Testis (tissue), 2 donors: ENCODE measurements at regions not wholly inside any gene's neighbourhood (a gene's known extent, or its start where the extent isn't known, plus 50 kb on each side); places are given as distances from the start of the nearest gene placed in this dataset.

Experiments
- DNase-seq: peaks from one replicate; pipeline ENCODE4 v3.0.0-alpha.2; 2019
- H3K27ac ChIP-seq, 2 donors: fragments of 200-600 bp; sonication (generic); one replicate each; pipeline ENCODE4 v1.5.1; 2019
- H3K27me3 ChIP-seq: fragments of 200-600 bp; sonication (generic); one replicate; pipeline ENCODE4 v1.5.1; 2019
- H3K36me3 ChIP-seq: fragments of 200-600 bp; sonication (generic); one replicate; pipeline ENCODE4 v1.5.1; 2017; ENCODE audit warnings: low read depth; ENCODE audit errors: missing control alignments
- H3K4me1 ChIP-seq: fragments of 200-600 bp; sonication (generic); one replicate; pipeline ENCODE4 v1.5.1; 2019
- H3K4me3 ChIP-seq, 2 donors: fragments of 200-600 bp; sonication (generic); one replicate each; pipeline ENCODE4 v1.5.1; 2017 to 2019
- H3K9me3 ChIP-seq: fragments of 200-600 bp; sonication (generic); one replicate; pipeline ENCODE4 v1.5.1; 2017
- POLR2A ChIP-seq: fragments of 450-650 bp; IDR thresholded peaks from one replicate; pipeline ENCODE4 v1.6.1; 2017; ENCODE audit warnings: antibody characterized with exemption, mild to moderate bottlenecking, moderate library complexity
- whole genome bisulfite sequencing, 2 donors: methylation state at CpG; one replicate each; pipeline ENCODE4 v1.1.5; 2018; 5-methylcytosine and 5-hydroxymethylcytosine counted together
- intact Hi-C: fragments of 100-400 bp; cut with DNase I; formaldehyde crosslinking; loops from one replicate; pipeline ENCODE4 v1.15.1; 2023; ENCODE audit warnings: low total_unique reads
- TF ChIP-seq, protein P1 (sequence below), 3 experiments: fragments of 450-650 bp in 2 of 3; fragments of 200-600 bp in 1 of 3; sonication (generic) in 1 of 3; IDR thresholded peaks; one replicate each; pipeline ENCODE4 v1.5.1; 2016 to 2019; ENCODE audit warnings: antibody characterized with exemption in 3 of 3, mild to moderate bottlenecking in 2 of 3, moderate library complexity in 1 of 3

DNA sequence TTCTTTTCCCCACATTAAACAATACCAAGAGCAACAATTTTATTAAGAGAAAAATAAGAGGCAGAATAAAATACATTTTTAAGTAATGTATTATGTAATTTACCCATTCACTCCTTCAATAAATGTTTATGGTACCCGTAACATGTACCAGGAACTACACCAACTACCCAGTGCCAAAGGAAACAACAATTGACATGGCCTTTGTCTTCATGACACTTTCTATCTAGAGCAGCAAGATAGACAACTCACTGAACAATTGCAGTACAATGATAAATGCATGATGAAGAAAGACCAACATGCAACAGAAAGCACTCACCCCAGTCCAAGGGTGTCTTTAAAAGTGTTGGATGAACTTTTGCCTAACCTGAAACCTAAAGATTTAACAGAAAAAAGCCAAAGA, 493.8 kb downstream of the IGSF11 start:
- no peak for DNase-seq
- no peak overlapping the region for H3K27ac ChIP-seq
- no peaks in the 10 kb centered on the region for H3K27me3 ChIP-seq
- no peak overlapping the region for H3K4me3 ChIP-seq
- intact Hi-C loops, result no loop called here
- no peaks in the 10 kb centered on the region for H3K4me1 ChIP-seq
- 94 to 97% methylated on average over 1 of the region's 1 CpG for WGBS, 2 donors
- no peaks in the 10 kb centered on the region for H3K36me3 ChIP-seq
- H3K9me3 ChIP-seq, result no peaks in the 10 kb centered on the region
- TF ChIP-seq POLR2A, result no peak
- TF ChIP-seq, protein P1, sequence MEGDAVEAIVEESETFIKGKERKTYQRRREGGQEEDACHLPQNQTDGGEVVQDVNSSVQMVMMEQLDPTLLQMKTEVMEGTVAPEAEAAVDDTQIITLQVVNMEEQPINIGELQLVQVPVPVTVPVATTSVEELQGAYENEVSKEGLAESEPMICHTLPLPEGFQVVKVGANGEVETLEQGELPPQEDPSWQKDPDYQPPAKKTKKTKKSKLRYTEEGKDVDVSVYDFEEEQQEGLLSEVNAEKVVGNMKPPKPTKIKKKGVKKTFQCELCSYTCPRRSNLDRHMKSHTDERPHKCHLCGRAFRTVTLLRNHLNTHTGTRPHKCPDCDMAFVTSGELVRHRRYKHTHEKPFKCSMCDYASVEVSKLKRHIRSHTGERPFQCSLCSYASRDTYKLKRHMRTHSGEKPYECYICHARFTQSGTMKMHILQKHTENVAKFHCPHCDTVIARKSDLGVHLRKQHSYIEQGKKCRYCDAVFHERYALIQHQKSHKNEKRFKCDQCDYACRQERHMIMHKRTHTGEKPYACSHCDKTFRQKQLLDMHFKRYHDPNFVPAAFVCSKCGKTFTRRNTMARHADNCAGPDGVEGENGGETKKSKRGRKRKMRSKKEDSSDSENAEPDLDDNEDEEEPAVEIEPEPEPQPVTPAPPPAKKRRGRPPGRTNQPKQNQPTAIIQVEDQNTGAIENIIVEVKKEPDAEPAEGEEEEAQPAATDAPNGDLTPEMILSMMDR (IDR thresholded peaks at IDR 0.05), result no peak

DNA sequence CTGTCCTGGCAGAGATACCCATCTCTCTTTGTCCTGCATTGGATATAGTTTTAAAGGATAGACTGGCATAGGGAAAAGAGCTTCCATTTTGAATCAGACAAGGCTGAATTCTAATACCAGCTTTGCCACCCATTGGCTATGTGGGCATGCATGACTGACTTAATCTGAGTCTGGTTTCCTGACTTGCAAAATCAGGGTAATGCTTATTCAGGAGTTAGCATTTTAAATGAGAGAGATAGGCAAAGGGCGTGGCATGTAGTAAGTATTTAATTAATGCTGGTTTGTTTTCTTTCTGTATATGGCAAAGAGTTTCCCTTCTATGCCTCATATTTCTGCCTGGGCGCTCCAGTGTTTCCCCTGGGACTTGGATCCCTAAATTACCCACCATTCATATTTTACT, 492.9 kb downstream of the IGSF11 start:
- Histone ChIP-seq H3K4me3 (no peak overlapping the region), H3K9me3 (no peaks in the 10 kb centered on the region), H3K36me3 (no peaks in the 10 kb centered on the region), H3K4me1 (no peaks in the 10 kb centered on the region), H3K27ac (no peak overlapping the region), H3K27me3 (no peaks in the 10 kb centered on the region)
- intact Hi-C loops, result no loop called here
- TF ChIP-seq, protein P1 (IDR thresholded peaks at IDR 0.05), result no peak
- no peak for TF ChIP-seq POLR2A
- 90 to 95% methylated on average over 2 of the region's 2 CpGs for WGBS, 2 donors
- DNase-seq, result no peak

DNA sequence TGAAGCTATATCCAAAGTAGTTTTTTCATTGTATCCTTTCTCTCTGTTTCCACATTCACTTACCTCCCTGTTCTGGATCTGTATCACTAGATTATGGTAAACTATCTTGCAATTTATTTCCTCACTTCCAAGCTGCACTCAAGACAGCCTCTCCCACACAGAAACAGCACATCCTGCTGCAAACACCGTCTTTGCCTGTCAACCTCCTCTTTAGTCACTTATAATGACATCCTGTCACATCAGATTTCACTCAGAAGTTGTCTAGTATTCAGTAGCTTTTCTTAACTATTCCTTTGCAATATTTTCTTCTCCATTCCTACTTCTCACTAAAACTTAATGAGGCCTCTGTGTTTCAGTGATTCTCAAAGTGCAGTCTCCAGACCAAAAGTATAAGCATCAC, 490.8 kb downstream of the IGSF11 start:
- TF ChIP-seq POLR2A, result no peak
- TF ChIP-seq, protein P1 (IDR thresholded peaks at IDR 0.05), result no peak
- H3K4me3 ChIP-seq, result no peak overlapping the region
- H3K27ac ChIP-seq, result no peak overlapping the region
- H3K9me3 ChIP-seq, result no peaks in the 10 kb centered on the region
- intact Hi-C loops, result no loop called here
- no peaks in the 10 kb centered on the region for H3K27me3 ChIP-seq
- no peak for DNase-seq
- no peaks in the 10 kb centered on the region for H3K36me3 ChIP-seq
- 49 to 67% methylated on average over 1 of the region's 1 CpG for WGBS, 2 donors
- no peaks in the 10 kb centered on the region for H3K4me1 ChIP-seq

- H3K27ac ChIP-seq, result no peak overlapping the region
- intact Hi-C loops, result no loop called here
- no peaks in the 10 kb centered on the region for H3K9me3 ChIP-seq
- no peak for TF ChIP-seq POLR2A
- TF ChIP-seq, protein P1 (IDR thresholded peaks at IDR 0.05), result no peak
- DNase-seq, result no peak
- no peaks in the 10 kb centered on the region for H3K27me3 ChIP-seq
- H3K36me3 ChIP-seq, result no peaks in the 10 kb centered on the region
- H3K4me3 ChIP-seq, result no peak overlapping the region
- 94 to 97% methylated on average over 5 of the region's 5 CpGs for WGBS, 2 donors
- H3K4me1 ChIP-seq, result no peaks in the 10 kb centered on the region
These were observed 490.2 kb downstream of the IGSF11 start for GRCh38 chr3:118544458-118544857.

- intact Hi-C loops, result no loop called here
- TF ChIP-seq POLR2A, result no peak
- TF ChIP-seq, protein P1 (IDR thresholded peaks at IDR 0.05), result no peak
- WGBS, 2 donors, result 90 to 97% methylated on average over 4 of the region's 4 CpGs
- H3K4me3 ChIP-seq, result no peak overlapping the region
- H3K27ac ChIP-seq, result no peak overlapping the region
- H3K36me3 ChIP-seq, result no peaks in the 10 kb centered on the region
- DNase-seq, result no peak
- no peaks in the 10 kb centered on the region for H3K4me1 ChIP-seq
- no peaks in the 10 kb centered on the region for H3K27me3 ChIP-seq
- no peaks in the 10 kb centered on the region for H3K9me3 ChIP-seq
These were observed 486.2 kb downstream of the IGSF11 start for GRCh38 chr3:118548434-118548833.
